ENCODE measurements at regions not wholly inside any gene's neighbourhood (a gene's known extent, or its start where the extent isn't known, plus 50 kb on each side); places are given as distances from the start of the nearest gene placed in this dataset.

DNA sequence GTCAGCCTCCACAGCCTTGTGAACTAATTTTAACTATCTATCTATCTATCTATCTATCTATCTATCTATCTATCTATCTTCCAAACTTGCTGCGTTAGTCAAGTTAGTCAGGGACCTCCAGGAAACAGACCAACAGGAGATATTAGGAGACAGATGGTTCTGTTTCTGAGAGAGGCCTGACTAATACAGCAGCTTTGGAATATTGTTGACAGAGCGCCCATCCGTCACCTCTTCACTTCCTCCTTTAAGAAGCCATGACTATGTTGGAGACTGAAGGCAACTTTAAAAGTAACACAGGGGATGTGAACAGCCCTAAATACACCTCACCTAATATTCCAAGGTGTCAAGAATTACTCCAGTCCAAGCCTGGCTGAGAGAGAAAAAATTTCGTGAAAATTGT lies 280.9 kb upstream of the IGFBP3 start:
- POLR2A ChIA-PET, result no interaction called here
- TF ChIP-seq FOSL1 (IDR thresholded peaks at IDR 0.05; ENCODE audit: low read depth) (no peak), EZH2 (IDR thresholded peaks at IDR 0.05) (no peak), ZFX (IDR thresholded peaks at IDR 0.05) (no peak), POLR2AphosphoS5 (IDR thresholded peaks at IDR 0.05; ENCODE audit: low read depth, low read length) (no peak), ZNF274 (IDR thresholded peaks at IDR 0.05; ENCODE audit: low read depth, low read length) (no peak), SIN3A (IDR thresholded peaks at IDR 0.05; ENCODE audit: low read depth) (no peak), JUND (IDR thresholded peaks at IDR 0.05) (no peak), YY1 (IDR thresholded peaks at IDR 0.05; ENCODE audit: extremely low read depth, insufficient replicate concordance, low read depth, low read length) (no peak), POLR2A (IDR thresholded peaks at IDR 0.05; ENCODE audit: borderline replicate concordance, extremely low read depth, insufficient read depth, insufficient read length) (no peak), ELF1 (IDR thresholded peaks at IDR 0.05; ENCODE audit: borderline replicate concordance, low read depth) (no peak), CBX3 (IDR thresholded peaks at IDR 0.05; ENCODE audit: low read depth) (no peak), CTCF (IDR thresholded peaks at IDR 0.05 in 2 of 3, conservative IDR thresholded peaks at IDR 0.05 in 1 of 3; ENCODE audit: borderline replicate concordance in 1 of 3, insufficient read depth in 1 of 3, low read depth in 2 of 3, low read length in 2 of 3) (no peak), EGR1 (IDR thresholded peaks at IDR 0.05; ENCODE audit: low read depth) (no peak), ATF3 (IDR thresholded peaks at IDR 0.05) (no peak), TCF7L2 (IDR thresholded peaks at IDR 0.05; ENCODE audit: borderline replicate concordance, extremely low read depth, insufficient read depth, insufficient read length) (no peak), CEBPB (IDR thresholded peaks at IDR 0.05; ENCODE audit: low read depth) (no peak), EZH2phosphoT487 (IDR thresholded peaks at IDR 0.05; ENCODE audit: borderline replicate concordance) (no peak)
- TF ChIP-seq, protein P1, sequence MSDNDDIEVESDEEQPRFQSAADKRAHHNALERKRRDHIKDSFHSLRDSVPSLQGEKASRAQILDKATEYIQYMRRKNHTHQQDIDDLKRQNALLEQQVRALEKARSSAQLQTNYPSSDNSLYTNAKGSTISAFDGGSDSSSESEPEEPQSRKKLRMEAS (IDR thresholded peaks at IDR 0.05), result no peak
- TF ChIP-seq, protein P2, sequence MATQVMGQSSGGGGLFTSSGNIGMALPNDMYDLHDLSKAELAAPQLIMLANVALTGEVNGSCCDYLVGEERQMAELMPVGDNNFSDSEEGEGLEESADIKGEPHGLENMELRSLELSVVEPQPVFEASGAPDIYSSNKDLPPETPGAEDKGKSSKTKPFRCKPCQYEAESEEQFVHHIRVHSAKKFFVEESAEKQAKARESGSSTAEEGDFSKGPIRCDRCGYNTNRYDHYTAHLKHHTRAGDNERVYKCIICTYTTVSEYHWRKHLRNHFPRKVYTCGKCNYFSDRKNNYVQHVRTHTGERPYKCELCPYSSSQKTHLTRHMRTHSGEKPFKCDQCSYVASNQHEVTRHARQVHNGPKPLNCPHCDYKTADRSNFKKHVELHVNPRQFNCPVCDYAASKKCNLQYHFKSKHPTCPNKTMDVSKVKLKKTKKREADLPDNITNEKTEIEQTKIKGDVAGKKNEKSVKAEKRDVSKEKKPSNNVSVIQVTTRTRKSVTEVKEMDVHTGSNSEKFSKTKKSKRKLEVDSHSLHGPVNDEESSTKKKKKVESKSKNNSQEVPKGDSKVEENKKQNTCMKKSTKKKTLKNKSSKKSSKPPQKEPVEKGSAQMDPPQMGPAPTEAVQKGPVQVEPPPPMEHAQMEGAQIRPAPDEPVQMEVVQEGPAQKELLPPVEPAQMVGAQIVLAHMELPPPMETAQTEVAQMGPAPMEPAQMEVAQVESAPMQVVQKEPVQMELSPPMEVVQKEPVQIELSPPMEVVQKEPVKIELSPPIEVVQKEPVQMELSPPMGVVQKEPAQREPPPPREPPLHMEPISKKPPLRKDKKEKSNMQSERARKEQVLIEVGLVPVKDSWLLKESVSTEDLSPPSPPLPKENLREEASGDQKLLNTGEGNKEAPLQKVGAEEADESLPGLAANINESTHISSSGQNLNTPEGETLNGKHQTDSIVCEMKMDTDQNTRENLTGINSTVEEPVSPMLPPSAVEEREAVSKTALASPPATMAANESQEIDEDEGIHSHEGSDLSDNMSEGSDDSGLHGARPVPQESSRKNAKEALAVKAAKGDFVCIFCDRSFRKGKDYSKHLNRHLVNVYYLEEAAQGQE (IDR thresholded peaks at IDR 0.05; ENCODE audit: low read depth), result no peak

More for the DNA sequence above, 280.9 kb upstream of the IGFBP3 start:
- BruUV-seq (replicated peaks), result no TSS peak
- no peak overlapping the region for H3K9ac ChIP-seq (ENCODE audit: low read length)
- H3K79me2 ChIP-seq (ENCODE audit: insufficient read depth, low read length), result no peaks in the 10 kb centered on the region
- H3K27me3 ChIP-seq (ENCODE audit: insufficient read depth, low read length), result no peaks in the 10 kb centered on the region
- ChIA-PET CTCF (no interaction called here), RAD21 (ENCODE audit: low non-redundant PET in 1 of 2, low total read pairs in 2 of 2, uncharacterized antibody in 2 of 2, unreplicated experiment in 2 of 2) (no interaction called here)
- H3K27ac ChIP-seq (ENCODE audit: low read depth, low read length), result no peak overlapping the region
- DNase-seq (ENCODE audit: low read depth, low spot score) (no peak), ATAC-seq (no peak)
- intact Hi-C loops (cut with micrococcal nuclease), result no loop called here
- H2AFZ ChIP-seq (ENCODE audit: low read depth, low read length, poor library complexity, severe bottlenecking), result no peak overlapping the region
- no peaks in the 10 kb centered on the region for H3K9me2 ChIP-seq (ENCODE audit: insufficient read depth)
- H3K9me3 ChIP-seq (ENCODE audit: control insufficient read depth in 1 of 2, insufficient read depth in 1 of 2, low read depth in 1 of 2, low read length in 2 of 2), result no peaks in the 10 kb centered on the region
- no peaks in the 10 kb centered on the region for H4K20me1 ChIP-seq (ENCODE audit: insufficient read depth)
- H3K4me1 ChIP-seq (ENCODE audit: control insufficient read depth in 1 of 2, insufficient read depth in 2 of 2, low read length in 2 of 2), result peaks cover 0 to 3% of the 10 kb centered on the region in 2 experiments; a peak in 1 of 4 replicates
- H3K4me3 ChIP-seq (replicated peaks in 1 of 2; ENCODE audit: low read depth in 1 of 2, low read length in 2 of 2), result no peak overlapping the region
- H3K36me3 ChIP-seq (ENCODE audit: control insufficient read depth in 1 of 2, insufficient read depth in 2 of 2, low read length in 2 of 2), result no peaks in the 10 kb centered on the region; a peak in 1 of 4 replicates
- H3K4me2 ChIP-seq (ENCODE audit: low read length), result no peak overlapping the region
